ENCODE measurements at regions not wholly inside any gene's neighbourhood (a gene's known extent, or its start where the extent isn't known, plus 50 kb on each side); places are given as distances from the start of the nearest gene placed in this dataset.

DNA sequence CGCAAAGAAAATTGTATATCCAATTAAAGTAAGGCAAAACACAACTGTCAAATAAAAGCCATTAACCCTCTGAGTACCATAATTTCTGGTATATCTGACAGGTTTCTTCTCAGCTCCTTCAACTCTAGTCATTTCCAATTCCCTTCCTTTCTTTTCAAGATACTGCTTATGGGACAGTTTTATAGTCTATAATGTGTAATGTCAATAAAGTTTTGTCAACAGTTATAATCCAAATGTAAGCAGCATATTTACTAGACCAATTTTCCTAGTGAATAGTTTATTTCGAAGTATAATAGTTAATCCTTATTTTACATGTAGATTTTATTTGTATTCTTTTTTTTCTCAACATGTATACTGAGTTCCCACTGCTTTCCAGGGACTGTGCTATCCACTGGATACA, 1081.8 kb downstream of the EPHA7 start:
- Histone ChIP-seq H3F3A (ENCODE audit: insufficient read depth, low read length, poor library complexity, severe bottlenecking) (no peaks in the 10 kb centered on the region), H3K27ac (ENCODE audit: low read length) (no peak overlapping the region), H3K79me2 (replicated peaks; ENCODE audit: insufficient read depth, low read length) (no peaks in the 10 kb centered on the region), H4K20me1 (ENCODE audit: insufficient read depth) (no peaks in the 10 kb centered on the region), H2AFZ (ENCODE audit: low read depth, low read length) (no peak overlapping the region), H3K9ac (ENCODE audit: low read length) (no peak overlapping the region), H3K9me3 (ENCODE audit: low read length) (no peaks in the 10 kb centered on the region), H3K9me2 (ENCODE audit: insufficient read depth, low read length) (no peaks in the 10 kb centered on the region), H3K27me3 (ENCODE audit: insufficient read depth, low read depth, low read length) (no peaks in the 10 kb centered on the region), H3K4me2 (ENCODE audit: low read length) (no peak overlapping the region), H3K36me3 (ENCODE audit: insufficient read depth, low read length) (no peaks in the 10 kb centered on the region), H3K4me3 (ENCODE audit: low read length) (no peak overlapping the region)
- TF ChIP-seq, protein P1, sequence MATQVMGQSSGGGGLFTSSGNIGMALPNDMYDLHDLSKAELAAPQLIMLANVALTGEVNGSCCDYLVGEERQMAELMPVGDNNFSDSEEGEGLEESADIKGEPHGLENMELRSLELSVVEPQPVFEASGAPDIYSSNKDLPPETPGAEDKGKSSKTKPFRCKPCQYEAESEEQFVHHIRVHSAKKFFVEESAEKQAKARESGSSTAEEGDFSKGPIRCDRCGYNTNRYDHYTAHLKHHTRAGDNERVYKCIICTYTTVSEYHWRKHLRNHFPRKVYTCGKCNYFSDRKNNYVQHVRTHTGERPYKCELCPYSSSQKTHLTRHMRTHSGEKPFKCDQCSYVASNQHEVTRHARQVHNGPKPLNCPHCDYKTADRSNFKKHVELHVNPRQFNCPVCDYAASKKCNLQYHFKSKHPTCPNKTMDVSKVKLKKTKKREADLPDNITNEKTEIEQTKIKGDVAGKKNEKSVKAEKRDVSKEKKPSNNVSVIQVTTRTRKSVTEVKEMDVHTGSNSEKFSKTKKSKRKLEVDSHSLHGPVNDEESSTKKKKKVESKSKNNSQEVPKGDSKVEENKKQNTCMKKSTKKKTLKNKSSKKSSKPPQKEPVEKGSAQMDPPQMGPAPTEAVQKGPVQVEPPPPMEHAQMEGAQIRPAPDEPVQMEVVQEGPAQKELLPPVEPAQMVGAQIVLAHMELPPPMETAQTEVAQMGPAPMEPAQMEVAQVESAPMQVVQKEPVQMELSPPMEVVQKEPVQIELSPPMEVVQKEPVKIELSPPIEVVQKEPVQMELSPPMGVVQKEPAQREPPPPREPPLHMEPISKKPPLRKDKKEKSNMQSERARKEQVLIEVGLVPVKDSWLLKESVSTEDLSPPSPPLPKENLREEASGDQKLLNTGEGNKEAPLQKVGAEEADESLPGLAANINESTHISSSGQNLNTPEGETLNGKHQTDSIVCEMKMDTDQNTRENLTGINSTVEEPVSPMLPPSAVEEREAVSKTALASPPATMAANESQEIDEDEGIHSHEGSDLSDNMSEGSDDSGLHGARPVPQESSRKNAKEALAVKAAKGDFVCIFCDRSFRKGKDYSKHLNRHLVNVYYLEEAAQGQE (IDR thresholded peaks at IDR 0.05; ENCODE audit: borderline replicate concordance): no peak
- TF ChIP-seq SMC3 (conservative IDR thresholded peaks at IDR 0.05; ENCODE audit: poor library complexity) (no peak), TAF1 (IDR thresholded peaks at IDR 0.05; ENCODE audit: low read depth) (no peak), RAD21 (conservative IDR thresholded peaks at IDR 0.05) (no peak), EZH2 (IDR thresholded peaks at IDR 0.05; ENCODE audit: borderline replicate concordance, insufficient read depth, low read length, poor library complexity, severe bottlenecking) (no peak), MXI1 (conservative IDR thresholded peaks at IDR 0.05; ENCODE audit: poor library complexity, severe bottlenecking) (no peak), POLR2AphosphoS5 (IDR thresholded peaks at IDR 0.05) (no peak), EP300 (conservative IDR thresholded peaks at IDR 0.05; ENCODE audit: poor library complexity, severe bottlenecking) (no peak)
- TF ChIP-seq, protein P2, sequence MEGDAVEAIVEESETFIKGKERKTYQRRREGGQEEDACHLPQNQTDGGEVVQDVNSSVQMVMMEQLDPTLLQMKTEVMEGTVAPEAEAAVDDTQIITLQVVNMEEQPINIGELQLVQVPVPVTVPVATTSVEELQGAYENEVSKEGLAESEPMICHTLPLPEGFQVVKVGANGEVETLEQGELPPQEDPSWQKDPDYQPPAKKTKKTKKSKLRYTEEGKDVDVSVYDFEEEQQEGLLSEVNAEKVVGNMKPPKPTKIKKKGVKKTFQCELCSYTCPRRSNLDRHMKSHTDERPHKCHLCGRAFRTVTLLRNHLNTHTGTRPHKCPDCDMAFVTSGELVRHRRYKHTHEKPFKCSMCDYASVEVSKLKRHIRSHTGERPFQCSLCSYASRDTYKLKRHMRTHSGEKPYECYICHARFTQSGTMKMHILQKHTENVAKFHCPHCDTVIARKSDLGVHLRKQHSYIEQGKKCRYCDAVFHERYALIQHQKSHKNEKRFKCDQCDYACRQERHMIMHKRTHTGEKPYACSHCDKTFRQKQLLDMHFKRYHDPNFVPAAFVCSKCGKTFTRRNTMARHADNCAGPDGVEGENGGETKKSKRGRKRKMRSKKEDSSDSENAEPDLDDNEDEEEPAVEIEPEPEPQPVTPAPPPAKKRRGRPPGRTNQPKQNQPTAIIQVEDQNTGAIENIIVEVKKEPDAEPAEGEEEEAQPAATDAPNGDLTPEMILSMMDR (IDR thresholded peaks at IDR 0.05; ENCODE audit: poor library complexity, severe bottlenecking): no peak

DNA sequence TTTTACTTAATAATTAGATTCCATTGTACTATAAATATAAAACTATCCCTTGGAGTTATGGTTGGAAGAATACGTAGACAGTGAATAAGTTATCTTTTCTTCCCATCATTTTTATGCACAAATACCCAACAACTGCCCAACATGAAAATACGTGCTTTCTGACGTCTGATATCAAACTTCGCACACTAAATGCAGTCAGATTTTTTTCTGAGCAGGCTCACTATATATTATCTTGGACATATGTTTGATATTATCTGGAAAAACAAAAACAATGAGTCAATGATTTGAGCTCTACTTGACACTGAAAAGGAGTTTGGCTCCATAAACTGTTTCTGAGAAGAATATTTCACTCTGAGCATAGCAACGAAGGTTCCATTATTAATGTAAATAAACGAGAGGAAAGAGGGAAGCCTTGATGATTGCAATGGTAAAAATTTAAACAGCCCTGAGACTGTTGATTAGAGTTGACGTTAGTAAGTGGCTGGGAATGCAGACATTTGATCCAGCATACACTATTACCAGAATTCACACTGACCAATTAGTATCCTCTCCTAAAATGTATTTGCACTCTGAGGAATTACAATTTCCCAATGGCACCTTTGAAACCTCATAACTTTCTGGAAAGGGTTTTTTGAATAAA, 1090.0 kb downstream of the EPHA7 start:
- Histone ChIP-seq H3K27me3 (ENCODE audit: insufficient read depth, low read depth, low read length) (no peaks in the 10 kb centered on the region), H3K27ac (ENCODE audit: low read length) (no peak overlapping the region), H4K20me1 (ENCODE audit: insufficient read depth) (no peaks in the 10 kb centered on the region), H3K36me3 (ENCODE audit: insufficient read depth, low read length) (no peaks in the 10 kb centered on the region), H2AFZ (ENCODE audit: low read depth, low read length) (no peak overlapping the region), H3F3A (ENCODE audit: insufficient read depth, low read length, poor library complexity, severe bottlenecking) (no peaks in the 10 kb centered on the region), H3K4me2 (ENCODE audit: low read length) (no peak overlapping the region), H3K4me3 (ENCODE audit: low read length) (no peak overlapping the region), H3K79me2 (replicated peaks; ENCODE audit: insufficient read depth, low read length) (no peaks in the 10 kb centered on the region), H3K9me3 (ENCODE audit: low read length) (no peaks in the 10 kb centered on the region), H3K9ac (ENCODE audit: low read length) (no peak overlapping the region), H3K9me2 (ENCODE audit: insufficient read depth, low read length) (no peaks in the 10 kb centered on the region)
- TF ChIP-seq SMC3 (conservative IDR thresholded peaks at IDR 0.05; ENCODE audit: poor library complexity) (no peak), POLR2AphosphoS5 (IDR thresholded peaks at IDR 0.05) (no peak), TAF1 (IDR thresholded peaks at IDR 0.05; ENCODE audit: low read depth) (no peak), MXI1 (conservative IDR thresholded peaks at IDR 0.05; ENCODE audit: poor library complexity, severe bottlenecking) (no peak), RAD21 (conservative IDR thresholded peaks at IDR 0.05) (no peak), EZH2 (IDR thresholded peaks at IDR 0.05; ENCODE audit: borderline replicate concordance, insufficient read depth, low read length, poor library complexity, severe bottlenecking) (no peak), EP300 (conservative IDR thresholded peaks at IDR 0.05; ENCODE audit: poor library complexity, severe bottlenecking) (no peak)
- TF ChIP-seq, protein P1 (IDR thresholded peaks at IDR 0.05; ENCODE audit: borderline replicate concordance): no peak
- TF ChIP-seq, protein P2 (IDR thresholded peaks at IDR 0.05; ENCODE audit: poor library complexity, severe bottlenecking): no peak
